ENCODE measurements at regions not wholly inside any gene's neighbourhood (a gene's known extent, or its start where the extent isn't known, plus 50 kb on each side); places are given as distances from the start of the nearest gene placed in this dataset.

DNA sequence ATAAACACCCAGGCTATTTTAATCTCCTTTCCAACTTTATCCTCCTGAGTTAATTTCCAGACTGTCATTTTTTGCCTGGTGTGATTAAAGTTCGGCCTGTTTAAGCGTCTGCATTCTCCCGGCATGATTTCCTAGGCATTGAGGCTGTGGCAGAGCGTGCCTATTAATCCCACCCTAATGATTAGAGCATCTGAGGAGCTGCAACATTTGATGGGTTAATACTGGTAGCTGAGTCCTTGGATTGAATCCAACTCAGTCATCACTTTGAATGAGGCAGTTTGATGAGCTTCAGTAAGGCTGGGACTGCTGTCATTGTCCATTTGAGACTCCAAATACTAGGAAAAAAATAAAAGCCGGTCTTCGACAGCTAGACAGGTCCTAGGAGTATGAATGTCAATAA, 882.5 kb downstream of the SLC4A3 start:
- TF ChIP-seq, protein P1, sequence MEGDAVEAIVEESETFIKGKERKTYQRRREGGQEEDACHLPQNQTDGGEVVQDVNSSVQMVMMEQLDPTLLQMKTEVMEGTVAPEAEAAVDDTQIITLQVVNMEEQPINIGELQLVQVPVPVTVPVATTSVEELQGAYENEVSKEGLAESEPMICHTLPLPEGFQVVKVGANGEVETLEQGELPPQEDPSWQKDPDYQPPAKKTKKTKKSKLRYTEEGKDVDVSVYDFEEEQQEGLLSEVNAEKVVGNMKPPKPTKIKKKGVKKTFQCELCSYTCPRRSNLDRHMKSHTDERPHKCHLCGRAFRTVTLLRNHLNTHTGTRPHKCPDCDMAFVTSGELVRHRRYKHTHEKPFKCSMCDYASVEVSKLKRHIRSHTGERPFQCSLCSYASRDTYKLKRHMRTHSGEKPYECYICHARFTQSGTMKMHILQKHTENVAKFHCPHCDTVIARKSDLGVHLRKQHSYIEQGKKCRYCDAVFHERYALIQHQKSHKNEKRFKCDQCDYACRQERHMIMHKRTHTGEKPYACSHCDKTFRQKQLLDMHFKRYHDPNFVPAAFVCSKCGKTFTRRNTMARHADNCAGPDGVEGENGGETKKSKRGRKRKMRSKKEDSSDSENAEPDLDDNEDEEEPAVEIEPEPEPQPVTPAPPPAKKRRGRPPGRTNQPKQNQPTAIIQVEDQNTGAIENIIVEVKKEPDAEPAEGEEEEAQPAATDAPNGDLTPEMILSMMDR (IDR thresholded peaks at IDR 0.05): no peak

DNA sequence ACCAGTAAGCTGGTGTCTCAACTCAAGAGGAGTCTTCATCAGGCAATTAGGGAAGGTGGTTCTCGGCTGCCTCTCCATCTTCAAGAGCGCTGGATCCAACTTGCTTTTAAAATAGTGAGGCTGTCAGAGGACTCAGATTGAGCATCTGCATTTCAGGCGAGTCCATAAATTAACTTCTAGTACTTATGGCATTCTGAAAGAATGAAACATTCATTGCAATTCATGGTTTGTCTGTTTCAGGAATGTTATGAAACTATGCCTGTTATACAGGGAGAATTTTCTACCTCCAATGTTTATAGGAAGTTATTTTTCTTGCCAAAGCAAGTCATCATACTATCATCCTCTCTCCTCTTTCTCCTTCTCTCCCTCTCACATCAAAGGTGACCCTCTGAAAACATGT, 883.2 kb downstream of the SLC4A3 start:
- TF ChIP-seq, protein P1 (IDR thresholded peaks at IDR 0.05): no peak

DNA sequence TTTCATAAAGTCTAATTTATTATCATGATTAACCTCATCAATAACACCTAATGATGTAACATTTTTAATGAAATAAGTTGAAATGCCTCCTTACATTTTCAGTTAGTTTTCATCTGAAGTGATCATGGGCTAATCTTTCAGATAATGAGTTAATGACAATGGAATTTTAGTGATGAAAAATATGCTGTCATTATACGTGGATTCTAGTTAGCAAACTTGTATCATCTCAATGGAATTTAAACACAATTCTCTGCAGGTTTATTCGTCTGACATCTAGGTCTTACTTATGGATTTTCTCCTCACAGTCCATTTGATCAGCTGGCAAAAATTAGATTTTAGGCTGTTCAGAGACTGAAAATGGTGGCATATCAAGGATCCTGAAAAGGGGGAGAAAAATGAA, 885.0 kb downstream of the SLC4A3 start:
- TF ChIP-seq, protein P1 (IDR thresholded peaks at IDR 0.05): no peak

DNA sequence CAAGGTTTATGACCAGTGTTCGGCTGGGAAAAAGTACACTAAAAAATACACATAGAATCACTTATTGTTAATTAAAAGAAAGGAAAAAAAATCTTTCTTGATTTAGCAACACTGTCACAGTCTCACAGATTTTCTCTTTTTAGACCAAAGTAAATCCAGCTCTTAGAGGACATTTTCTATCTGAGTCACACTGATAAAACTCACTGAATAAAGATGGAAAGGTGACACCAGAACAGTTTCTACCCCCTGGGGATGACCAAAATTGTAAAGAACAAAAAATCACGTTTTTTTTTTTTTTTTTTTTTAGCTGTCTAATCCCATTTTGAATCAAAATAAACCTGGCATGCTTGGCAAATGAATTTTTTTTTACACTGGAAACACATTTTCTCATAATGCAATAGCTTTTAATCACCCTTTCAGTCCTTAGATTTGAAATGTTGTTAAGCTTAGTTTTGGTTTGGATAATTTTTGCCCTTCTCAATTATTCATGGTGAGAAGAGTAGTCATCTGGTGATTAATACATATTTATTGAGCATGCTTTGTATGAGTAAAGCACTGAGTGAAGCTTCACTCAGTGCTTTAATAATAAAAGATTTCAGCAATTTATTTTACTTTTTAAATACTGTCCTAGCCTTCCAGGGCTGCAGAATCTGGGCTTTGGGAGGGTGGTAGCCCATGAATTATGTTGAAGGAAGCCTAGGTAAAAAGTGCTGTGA, 886.3 kb downstream of the SLC4A3 start:
- TF ChIP-seq, protein P1 (IDR thresholded peaks at IDR 0.05): no peak

DNA sequence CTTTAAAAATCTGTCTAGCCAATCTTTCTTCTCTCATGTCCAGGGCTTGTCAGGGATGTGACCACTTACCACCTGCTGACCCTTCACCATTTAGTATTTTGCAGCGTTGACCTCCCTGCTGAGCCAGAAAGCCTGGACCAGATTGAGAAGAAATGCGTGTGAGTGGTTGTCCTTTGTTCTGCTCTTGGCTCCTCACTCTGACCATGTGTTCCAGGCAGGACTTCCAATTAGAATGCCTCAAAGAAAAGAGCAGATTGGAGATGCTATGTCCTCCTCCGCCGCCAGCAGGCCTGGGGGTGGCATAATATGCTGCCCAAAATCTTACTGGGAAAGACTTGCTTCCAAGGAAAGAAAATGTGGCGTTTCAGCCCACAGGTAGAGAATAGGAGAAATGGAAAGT, 894.1 kb downstream of the SLC4A3 start:
- TF ChIP-seq, protein P1 (IDR thresholded peaks at IDR 0.05): no peak

DNA sequence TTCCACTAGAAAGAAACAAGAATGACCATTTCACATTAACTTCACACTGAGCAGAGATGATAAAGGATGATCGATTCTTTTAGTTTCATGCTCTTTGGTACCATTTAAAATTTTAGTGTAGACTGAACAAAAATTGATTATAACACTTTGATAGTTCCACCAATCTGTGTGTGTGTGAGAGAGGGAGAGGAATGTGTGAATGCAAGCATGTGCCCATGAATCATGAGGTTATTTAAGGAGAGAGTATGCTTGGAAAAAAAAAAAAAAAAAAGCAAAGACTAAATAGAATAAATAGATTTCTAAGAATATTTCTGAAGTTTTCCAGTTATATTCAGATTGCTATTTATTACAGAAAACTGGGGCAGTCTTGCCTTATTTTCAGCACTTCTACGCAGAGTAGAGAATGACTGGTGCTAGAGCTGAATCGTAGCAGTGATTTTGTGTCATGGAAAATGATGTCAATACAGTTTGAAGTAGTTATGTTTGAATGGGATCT, 900.8 kb downstream of the SLC4A3 start:
- TF ChIP-seq, protein P1 (IDR thresholded peaks at IDR 0.05): no peak

DNA sequence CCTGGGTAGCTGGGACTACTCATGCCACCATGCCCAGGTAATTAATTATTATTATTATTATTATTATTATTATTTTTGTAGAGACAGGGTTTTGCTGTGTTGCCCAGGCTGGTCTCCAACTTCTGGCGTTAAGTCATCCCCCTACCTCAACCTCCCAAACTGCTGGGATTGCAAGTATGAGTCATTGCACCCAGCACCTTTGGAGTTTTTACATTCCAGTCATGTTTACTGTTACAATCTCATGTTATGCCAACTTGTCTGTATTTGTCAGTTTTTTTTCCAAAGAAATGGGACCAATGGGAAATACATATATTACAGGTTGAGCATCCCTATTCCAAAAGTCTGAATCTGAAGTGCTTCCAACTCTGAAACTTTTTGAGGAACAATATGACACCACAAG, 903.8 kb downstream of the SLC4A3 start:
- TF ChIP-seq, protein P1 (IDR thresholded peaks at IDR 0.05): no peak

DNA sequence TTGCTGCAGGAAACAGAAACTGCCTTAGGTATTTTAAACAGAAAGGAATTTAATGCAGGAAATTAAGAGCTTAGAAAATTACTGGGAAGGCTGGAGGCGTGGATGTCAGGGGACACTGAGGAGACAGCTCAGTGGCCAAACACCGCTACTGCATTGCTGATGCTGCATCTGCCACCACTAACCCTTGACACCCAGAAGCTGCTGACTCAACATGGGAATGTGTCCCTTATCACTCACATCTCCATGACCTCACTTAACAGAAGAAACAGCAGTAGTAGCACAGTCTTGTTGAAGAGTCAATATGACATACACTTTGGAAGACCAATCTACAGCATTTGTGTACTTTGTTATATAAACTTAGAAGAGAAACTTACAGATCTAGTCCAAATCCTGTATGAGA, 906.1 kb downstream of the SLC4A3 start:
- TF ChIP-seq, protein P1 (IDR thresholded peaks at IDR 0.05): no peak

Data from LNCAP (cell line).